GM12874 (cell line): ENCODE measurements at regions not wholly inside any gene's neighbourhood (a gene's known extent, or its start where the extent isn't known, plus 50 kb on each side); places are given as distances from the start of the nearest gene placed in this dataset.
A peak's percentile ranks its signal among the peaks of the same experiment; 100 is the strongest.

Source experiments
- TF ChIP-seq, protein P1 (sequence below): IDR thresholded peaks from 2 replicates; pipeline ENCODE4 v1.5.1; 2011; ENCODE audit warnings: low read depth, mild to moderate bottlenecking, control low read depth, low read length, moderate library complexity; ENCODE audit not compliant: insufficient read depth

DNA sequence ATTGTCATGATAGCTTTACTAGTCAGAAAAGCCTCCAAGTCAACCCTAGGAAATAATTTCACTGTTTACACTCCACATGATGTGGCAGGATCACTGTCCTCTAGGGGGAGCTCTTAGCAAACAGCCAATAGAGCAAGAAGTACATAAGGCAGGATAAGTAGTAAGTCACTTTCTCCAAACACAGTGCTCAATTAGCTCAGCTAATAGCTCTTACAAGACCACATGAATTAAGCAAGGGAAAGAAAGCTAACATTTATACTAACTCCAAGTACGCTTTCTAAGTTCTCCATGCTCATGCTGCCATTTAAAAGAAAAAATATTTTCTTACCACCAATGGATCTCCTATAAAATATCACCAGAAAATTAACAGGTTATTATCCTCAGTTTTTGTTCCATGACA lies 66.9 kb upstream of the LRIF1 start:
- TF ChIP-seq, protein P1, sequence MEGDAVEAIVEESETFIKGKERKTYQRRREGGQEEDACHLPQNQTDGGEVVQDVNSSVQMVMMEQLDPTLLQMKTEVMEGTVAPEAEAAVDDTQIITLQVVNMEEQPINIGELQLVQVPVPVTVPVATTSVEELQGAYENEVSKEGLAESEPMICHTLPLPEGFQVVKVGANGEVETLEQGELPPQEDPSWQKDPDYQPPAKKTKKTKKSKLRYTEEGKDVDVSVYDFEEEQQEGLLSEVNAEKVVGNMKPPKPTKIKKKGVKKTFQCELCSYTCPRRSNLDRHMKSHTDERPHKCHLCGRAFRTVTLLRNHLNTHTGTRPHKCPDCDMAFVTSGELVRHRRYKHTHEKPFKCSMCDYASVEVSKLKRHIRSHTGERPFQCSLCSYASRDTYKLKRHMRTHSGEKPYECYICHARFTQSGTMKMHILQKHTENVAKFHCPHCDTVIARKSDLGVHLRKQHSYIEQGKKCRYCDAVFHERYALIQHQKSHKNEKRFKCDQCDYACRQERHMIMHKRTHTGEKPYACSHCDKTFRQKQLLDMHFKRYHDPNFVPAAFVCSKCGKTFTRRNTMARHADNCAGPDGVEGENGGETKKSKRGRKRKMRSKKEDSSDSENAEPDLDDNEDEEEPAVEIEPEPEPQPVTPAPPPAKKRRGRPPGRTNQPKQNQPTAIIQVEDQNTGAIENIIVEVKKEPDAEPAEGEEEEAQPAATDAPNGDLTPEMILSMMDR, result peak; percentile 84

DNA sequence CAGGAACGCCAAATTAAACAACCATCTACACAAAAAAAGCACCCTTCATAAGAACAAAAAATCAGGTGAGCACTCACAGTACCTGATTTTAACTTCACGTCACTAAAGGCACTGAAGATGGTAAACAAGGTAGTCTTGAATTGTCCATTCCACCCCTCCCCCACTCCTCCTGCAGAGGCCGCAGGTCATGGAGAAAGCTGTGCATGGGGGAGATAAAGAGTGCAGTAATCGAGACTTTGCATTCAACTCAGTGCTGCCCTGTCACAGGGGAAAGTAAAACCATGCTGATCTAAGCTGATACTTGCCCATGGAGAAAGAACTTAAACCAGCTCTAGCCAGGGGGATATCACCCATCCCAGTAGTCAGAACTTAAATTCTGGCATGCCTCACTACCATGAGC lies 61.4 kb upstream of the LRIF1 start:
- TF ChIP-seq, protein P1, result no peak

DNA sequence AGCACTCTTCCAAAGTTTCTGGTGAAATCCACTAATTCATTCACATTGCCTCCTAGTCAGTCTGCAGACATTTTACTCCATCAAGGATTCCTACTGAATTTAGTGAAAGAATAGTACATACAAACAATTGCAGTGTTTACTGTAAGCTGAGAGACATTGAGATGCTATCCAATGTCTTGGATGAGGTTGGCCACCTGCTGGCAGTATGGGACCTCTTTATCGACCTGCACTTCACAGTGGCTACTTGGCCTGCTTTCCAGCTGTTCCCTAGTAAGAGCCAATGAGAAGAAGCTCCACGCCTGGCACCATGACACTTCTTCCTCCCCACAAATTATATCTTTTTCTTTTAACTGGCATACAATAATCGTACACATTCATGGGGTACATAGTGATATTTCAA lies 51.5 kb upstream of the LRIF1 start:
- TF ChIP-seq, protein P1, result 0 out of 2 replicates have a peak, but pooled peaks have one; percentile 4
